HUES6 (cell line): ENCODE measurements at regions not wholly inside any gene's neighbourhood (a gene's known extent, or its start where the extent isn't known, plus 50 kb on each side); places are given as distances from the start of the nearest gene placed in this dataset.

ENCODE experiments used
- H3K27ac ChIP-seq: 2 replicates; pipeline ENCODE4 v1.7.0; 2013; ENCODE audit warnings: low read depth, mild to moderate bottlenecking, low read length, inconsistent platforms
- H3K27me3 ChIP-seq: 2 replicates; pipeline ENCODE4 v1.6.1; 2013; ENCODE audit warnings: low read length; ENCODE audit not compliant: control insufficient read depth, insufficient read depth
- H3K36me3 ChIP-seq: 2 replicates; pipeline ENCODE4 v1.6.1; 2013; ENCODE audit warnings: low read length; ENCODE audit not compliant: control insufficient read depth, insufficient read depth
- H3K4me1 ChIP-seq: 2 replicates; pipeline ENCODE4 v1.6.1; 2013; ENCODE audit warnings: low read length; ENCODE audit not compliant: control insufficient read depth, insufficient read depth
- H3K4me3 ChIP-seq: 2 replicates; pipeline ENCODE4 v1.5.1; 2013; ENCODE audit warnings: low read depth, low read length
- H3K9ac ChIP-seq: one replicate; pipeline ENCODE4 v1.6.1; 2013; ENCODE audit warnings: mild to moderate bottlenecking, low read length
- H3K9me3 ChIP-seq: 2 replicates; pipeline ENCODE4 v1.6.1; 2013; ENCODE audit warnings: low read depth, low read length; ENCODE audit not compliant: control insufficient read depth, insufficient read depth

DNA sequence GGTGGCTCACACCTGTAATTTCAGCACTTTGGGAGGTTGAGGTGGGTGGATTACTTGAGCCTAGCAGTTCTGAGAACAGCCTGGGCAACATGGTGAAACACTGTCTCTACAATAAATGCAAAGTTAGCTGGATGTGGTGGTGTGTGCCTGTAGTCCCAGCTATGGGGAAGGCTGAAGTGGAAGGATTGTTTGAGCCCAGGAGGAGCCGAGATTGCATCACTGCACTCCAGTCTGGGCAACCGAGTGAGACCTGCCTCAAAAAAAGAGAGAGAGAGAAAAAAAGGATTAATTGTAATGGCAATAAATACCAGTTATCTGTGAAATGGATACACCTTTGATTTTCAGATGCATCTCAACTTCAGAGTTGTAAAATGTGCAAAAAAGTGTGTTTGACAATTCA, 58.8 kb downstream of the SPRY1 start:
- no peaks in the 10 kb centered on the region for H3K36me3 ChIP-seq
- no peak overlapping the region for H3K9ac ChIP-seq
- no peak overlapping the region for H3K4me3 ChIP-seq
- H3K27me3 ChIP-seq, result no peaks in the 10 kb centered on the region
- H3K4me1 ChIP-seq, result no peaks in the 10 kb centered on the region
- H3K9me3 ChIP-seq, result no peaks in the 10 kb centered on the region
- H3K27ac ChIP-seq, result no peak overlapping the region

DNA sequence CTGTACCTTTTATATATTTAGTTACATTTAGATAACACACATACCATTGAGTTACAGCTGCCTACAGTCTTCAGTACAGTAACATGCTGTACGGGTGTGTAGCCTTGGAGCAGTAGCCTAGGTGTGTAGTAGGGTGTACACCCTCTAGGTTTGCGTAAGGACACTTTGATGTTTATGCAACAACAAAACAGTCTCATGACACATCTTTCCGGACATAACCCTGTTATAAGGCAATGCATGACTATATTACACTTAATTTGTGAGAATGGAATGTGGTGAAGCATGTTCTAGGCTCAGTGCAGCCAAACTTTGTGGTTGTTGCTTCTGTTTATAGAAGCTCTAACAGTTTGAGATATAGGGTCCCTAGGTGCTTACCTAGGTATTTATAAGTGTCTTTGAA, 65.4 kb downstream of the SPRY1 start:
- Histone ChIP-seq H3K9me3 (no peaks in the 10 kb centered on the region), H3K36me3 (no peaks in the 10 kb centered on the region), H3K27ac (no peak overlapping the region), H3K4me3 (no peak overlapping the region), H3K9ac (no peak overlapping the region), H3K4me1 (0 out of 2 replicates have a peak, but pooled peaks cover 3% of the 10 kb centered on the region), H3K27me3 (no peaks in the 10 kb centered on the region)

DNA sequence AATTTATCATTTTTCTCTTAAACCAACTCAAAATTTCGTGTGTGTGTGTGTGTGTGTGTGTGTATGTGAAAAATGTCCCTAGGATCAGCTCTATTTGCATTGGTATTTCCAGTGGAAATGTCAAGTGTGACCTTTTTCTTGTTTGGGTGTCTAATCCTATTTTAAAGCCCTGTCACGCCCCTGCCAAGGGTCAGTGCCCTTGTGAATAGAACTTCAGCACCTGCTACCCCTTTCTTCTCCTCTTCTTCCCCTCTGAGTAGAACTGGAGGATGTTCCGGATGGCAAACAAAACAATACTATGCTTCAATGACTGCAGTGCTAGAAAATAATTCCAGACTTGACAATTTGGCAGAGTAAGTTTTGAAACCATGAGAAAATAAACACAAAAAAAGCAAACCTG, 67.3 kb downstream of the SPRY1 start:
- H3K4me3 ChIP-seq, result no peak overlapping the region
- no peaks in the 10 kb centered on the region for H3K27me3 ChIP-seq
- H3K27ac ChIP-seq, result no peak overlapping the region
- no peaks in the 10 kb centered on the region for H3K36me3 ChIP-seq
- no peaks in the 10 kb centered on the region for H3K9me3 ChIP-seq
- 0 out of 2 replicates have a peak, but pooled peaks cover 3% of the 10 kb centered on the region for H3K4me1 ChIP-seq
- H3K9ac ChIP-seq, result no peak overlapping the region

DNA sequence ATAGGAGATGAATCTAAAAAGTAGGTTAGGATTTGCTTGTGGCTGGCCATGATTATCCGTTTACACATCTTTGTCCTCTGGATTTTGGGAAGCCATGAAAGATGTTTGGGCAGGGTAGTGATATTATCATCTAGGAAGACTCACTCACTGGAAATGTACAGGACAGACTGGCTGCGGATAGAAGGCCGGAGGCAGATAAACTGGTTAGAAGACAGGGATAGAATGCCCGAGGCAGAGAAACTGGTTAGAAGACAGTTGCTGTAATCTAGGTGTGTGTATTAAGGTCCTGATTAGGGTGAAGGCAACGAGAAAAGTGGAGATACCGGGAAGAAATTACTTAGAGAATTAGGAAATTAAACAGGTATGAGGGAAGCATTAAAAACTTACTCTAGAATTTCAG, 68.8 kb downstream of the SPRY1 start:
- Histone ChIP-seq H3K4me1 (0 out of 2 replicates have a peak, but pooled peaks cover 3% of the 10 kb centered on the region), H3K9ac (no peak overlapping the region), H3K27me3 (no peaks in the 10 kb centered on the region), H3K4me3 (no peak overlapping the region), H3K36me3 (no peaks in the 10 kb centered on the region), H3K9me3 (no peaks in the 10 kb centered on the region), H3K27ac (no peak overlapping the region)

DNA sequence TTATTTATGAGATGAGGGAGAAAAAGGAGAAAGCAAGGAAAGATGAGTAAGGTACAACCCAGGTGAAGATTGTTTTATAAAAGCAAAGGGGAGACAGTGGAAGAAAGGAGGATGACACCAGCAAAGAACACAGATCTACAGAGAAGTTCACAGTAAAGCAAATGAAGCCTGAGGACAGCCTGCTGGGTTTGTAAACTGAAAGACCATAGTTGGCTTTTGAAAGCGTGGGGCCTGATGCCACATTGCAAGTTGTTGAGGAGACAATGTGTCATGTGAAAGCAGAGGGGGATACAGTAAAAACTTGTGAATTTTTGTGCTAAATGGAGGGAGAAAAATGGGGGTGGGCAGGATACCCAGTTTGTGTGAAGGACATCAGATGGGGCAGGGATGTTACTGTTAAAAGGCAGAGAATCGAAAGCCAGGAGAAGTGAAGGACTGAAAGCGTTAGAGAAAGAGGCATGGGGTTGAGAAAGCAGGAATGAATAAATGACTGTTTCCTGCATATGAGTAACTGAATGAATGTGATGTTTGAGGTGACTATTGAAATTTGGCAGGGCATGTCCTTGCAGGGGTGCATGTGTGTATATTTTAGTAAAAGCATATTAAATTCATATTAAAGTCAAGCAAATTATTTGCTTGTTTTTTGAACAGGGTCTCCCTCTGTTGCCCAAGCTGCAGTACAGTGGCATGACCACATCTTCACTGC, 69.6 kb downstream of the SPRY1 start:
- no peak overlapping the region for H3K27ac ChIP-seq
- H3K9ac ChIP-seq, result no peak overlapping the region
- 0 out of 2 replicates have a peak, but pooled peaks cover 3% of the 10 kb centered on the region for H3K4me1 ChIP-seq
- no peak overlapping the region for H3K4me3 ChIP-seq
- H3K9me3 ChIP-seq, result no peaks in the 10 kb centered on the region
- no peaks in the 10 kb centered on the region for H3K27me3 ChIP-seq
- no peaks in the 10 kb centered on the region for H3K36me3 ChIP-seq

DNA sequence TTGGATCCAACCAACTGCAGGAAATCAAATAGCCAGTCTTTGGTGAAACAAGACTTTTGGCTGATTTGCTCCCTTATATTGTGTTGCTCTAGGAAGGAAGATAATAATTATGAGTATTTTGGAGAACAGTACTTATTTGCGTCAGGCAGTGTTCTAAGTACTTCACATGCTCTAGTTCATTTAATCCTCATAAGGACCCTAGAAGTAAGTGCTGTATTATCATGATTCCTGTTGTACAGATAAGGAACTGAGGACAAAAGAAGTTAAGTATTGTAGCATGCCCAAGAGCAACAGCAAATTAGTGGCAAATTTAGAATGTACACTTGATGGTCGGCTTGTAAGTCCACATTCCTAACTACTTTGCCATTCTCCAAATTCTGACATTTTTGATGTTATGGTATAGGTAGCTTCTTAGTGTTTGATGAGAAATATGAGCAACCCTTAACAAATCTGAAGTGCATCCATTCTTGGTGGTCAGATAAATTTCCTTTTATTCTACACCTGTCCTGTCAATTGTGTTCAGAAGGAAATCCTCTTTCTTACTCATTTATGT, 72.0 kb downstream of the SPRY1 start:
- Histone ChIP-seq H3K27me3 (no peaks in the 10 kb centered on the region), H3K9me3 (no peaks in the 10 kb centered on the region), H3K36me3 (no peaks in the 10 kb centered on the region), H3K4me3 (no peak overlapping the region), H3K27ac (no peak overlapping the region), H3K9ac (no peak overlapping the region), H3K4me1 (0 out of 2 replicates have a peak, but pooled peaks cover 3% of the 10 kb centered on the region)

DNA sequence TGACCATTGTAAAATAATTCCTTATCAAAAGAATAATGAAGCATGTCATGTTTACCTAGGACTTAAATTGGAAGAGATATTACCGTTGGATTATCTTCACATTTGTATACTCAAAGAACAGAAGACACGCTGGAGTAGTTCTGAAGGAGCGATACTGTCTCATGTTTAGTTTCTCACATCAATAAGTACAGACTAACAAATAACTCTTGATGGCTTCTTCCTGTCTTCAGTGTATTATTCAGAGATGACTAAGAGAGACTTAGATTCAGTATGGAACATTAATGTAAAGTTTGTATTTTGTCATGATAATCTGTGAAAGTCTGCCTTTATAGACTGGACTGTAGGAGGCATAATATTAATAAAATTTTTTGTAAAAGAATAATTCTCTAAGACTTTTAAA, 72.7 kb downstream of the SPRY1 start:
- no peak overlapping the region for H3K4me3 ChIP-seq
- H3K9me3 ChIP-seq, result no peaks in the 10 kb centered on the region
- no peaks in the 10 kb centered on the region for H3K36me3 ChIP-seq
- H3K27ac ChIP-seq, result no peak overlapping the region
- H3K9ac ChIP-seq, result no peak overlapping the region
- H3K27me3 ChIP-seq, result no peaks in the 10 kb centered on the region
- H3K4me1 ChIP-seq, result 0 out of 2 replicates have a peak, but pooled peaks cover 3% of the 10 kb centered on the region

DNA sequence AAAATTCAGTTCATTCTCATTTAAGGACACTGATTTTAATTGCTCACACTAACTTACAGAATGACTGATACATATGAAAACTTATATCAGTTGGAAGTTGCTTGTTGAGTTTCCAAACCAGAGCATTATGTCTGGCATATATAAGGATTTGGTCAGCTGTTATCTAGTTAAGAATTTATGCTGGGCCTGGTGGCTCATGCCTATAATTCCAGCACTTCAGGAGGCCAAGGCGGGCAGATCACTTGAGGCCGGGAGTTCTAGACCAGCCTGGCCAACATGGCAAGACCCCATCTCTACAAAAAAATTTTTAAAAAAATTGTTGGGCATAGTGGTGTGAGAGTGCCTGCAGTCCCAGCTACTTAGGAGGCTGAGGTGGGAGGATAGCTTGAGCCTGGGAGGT, 73.1 kb downstream of the SPRY1 start:
- Histone ChIP-seq H3K36me3 (no peaks in the 10 kb centered on the region), H3K9me3 (no peaks in the 10 kb centered on the region), H3K4me3 (no peak overlapping the region), H3K27me3 (no peaks in the 10 kb centered on the region), H3K9ac (no peak overlapping the region), H3K27ac (no peak overlapping the region), H3K4me1 (0 out of 2 replicates have a peak, but pooled peaks cover 3% of the 10 kb centered on the region)

DNA sequence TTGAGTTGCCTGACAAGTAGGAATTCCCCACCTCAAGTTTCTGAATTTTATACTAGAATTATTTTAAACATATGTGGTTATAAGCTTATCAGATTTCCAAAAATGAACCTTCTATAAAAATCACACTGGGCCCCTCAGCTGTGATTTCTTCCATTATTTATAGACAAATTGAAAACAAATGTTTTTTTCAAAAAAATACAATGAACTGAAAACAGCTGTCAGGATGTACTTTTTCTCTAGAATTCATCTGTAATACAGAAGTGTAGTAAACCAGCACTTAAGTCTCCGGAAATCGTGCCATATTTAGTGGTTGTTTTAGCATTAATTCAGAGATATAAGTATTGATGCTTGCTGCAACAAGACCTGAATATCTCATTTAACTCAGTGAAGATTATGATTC, 74.0 kb downstream of the SPRY1 start:
- Histone ChIP-seq H3K9me3 (no peaks in the 10 kb centered on the region), H3K9ac (no peak overlapping the region), H3K4me1 (0 out of 2 replicates have a peak, but pooled peaks cover 3% of the 10 kb centered on the region), H3K4me3 (no peak overlapping the region), H3K27me3 (no peaks in the 10 kb centered on the region), H3K27ac (no peak overlapping the region), H3K36me3 (no peaks in the 10 kb centered on the region)

DNA sequence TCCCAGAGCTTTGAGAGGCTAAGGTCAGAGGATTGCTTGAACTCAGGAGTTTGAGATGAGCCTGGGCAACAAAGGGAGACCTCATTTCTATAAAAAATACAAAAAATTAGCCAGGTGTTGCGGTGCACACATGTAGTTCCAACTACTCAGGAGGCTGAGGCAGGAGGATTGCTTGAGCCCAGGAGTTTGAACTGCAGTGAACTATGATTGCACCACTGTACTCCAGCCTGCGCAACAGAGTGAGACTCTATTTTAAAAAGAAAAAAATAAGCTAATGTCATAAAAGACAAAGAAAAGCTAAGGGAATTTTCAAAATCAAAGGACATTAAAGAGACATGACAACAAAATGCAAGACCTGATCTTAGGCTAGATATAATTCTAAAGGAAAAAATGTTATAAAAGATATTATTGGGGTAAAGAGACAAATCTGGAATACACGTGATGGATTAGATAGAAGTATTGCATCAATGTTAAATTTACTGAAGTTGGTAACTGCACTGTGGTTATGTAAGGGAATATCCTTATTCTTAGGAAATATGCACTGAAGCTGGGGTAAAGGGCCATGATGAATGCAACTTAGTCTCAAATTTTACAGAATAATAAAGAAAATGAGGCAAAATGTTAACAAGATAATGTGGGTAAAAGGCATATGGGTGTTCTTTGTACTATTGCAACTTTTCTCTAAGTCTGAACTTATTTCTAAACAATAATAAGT, 75.2 kb downstream of the SPRY1 start:
- Histone ChIP-seq H3K27ac (no peak overlapping the region), H3K27me3 (no peaks in the 10 kb centered on the region), H3K4me1 (no peaks in the 10 kb centered on the region)

DNA sequence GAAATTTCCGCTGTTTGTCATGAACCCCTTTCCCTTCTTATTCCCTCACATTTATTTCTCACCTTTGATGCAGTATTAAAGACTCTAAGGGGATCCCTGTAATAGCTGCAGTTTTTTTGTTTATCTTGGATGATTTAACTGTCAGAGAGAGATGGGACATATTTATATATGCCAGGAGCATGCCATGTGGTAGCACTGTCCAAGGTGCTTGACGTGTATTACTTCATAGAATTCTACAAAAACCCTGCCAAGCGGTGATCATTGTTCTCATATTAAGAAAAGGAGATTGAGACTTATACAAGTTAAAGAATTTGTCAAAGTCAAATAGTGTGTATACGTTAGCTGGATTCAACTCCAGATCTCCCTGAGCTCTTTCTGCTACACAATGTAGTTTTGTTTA, 78.2 kb downstream of the SPRY1 start:
- Histone ChIP-seq H3K27ac (no peak overlapping the region), H3K36me3 (no peaks in the 10 kb centered on the region), H3K9ac (no peak overlapping the region), H3K9me3 (no peaks in the 10 kb centered on the region), H3K4me1 (peaks cover 21% of the 10 kb centered on the region), H3K4me3 (no peak overlapping the region), H3K27me3 (no peaks in the 10 kb centered on the region)

More for the DNA sequence above, 75.2 kb downstream of the SPRY1 start:
- no peaks in the 10 kb centered on the region for H3K9me3 ChIP-seq
- H3K9ac ChIP-seq, result no peak overlapping the region
- no peak overlapping the region for H3K4me3 ChIP-seq
- H3K36me3 ChIP-seq, result no peaks in the 10 kb centered on the region
